ENCODE measurements at regions not wholly inside any gene's neighbourhood (a gene's known extent, or its start where the extent isn't known, plus 50 kb on each side); places are given as distances from the start of the nearest gene placed in this dataset.
"Not testable (repeated sequence)": the region's sequence is repeated elsewhere in the genome, so short reads cannot be mapped to it uniquely, and the experiment has no call there.

- DNase-seq, result no peak
Observed at GRCh38 chr16:87144232-87144631, 173.0 kb downstream of the C16orf95 start.

GRCh38 chr16:87145181-87146176 is 171.7 kb downstream of the C16orf95 start:
- DNase-seq, result no peak

- no peak for DNase-seq
Observed at GRCh38 chr16:87146676-87147075, 170.5 kb downstream of the C16orf95 start.

GRCh38 chr16:87149051-87149450 is 168.1 kb downstream of the C16orf95 start:
- no peak for DNase-seq

- DNase-seq, result no peak
Observed at GRCh38 chr16:87150262-87150661, 166.9 kb downstream of the C16orf95 start.

GRCh38 chr16:87150681-87151280 is 166.4 kb downstream of the C16orf95 start:
- no peak for DNase-seq

- no peak for DNase-seq
Observed at GRCh38 chr16:87152221-87152755, 164.9 kb downstream of the C16orf95 start.

GRCh38 chr16:87153326-87153725 is 163.9 kb downstream of the C16orf95 start:
- DNase-seq, result no peak

- DNase-seq, result not testable (repeated sequence)
Observed at GRCh38 chr16:87155315-87155714, 161.9 kb downstream of the C16orf95 start.

GRCh38 chr16:87156195-87156594 is 161.0 kb downstream of the C16orf95 start:
- DNase-seq, result no peak

GRCh38 chr16:87160234-87160636 is 157.0 kb downstream of the C16orf95 start:
- no peak for DNase-seq

- DNase-seq, result no peak
Observed at GRCh38 chr16:87160701-87161337, 156.4 kb downstream of the C16orf95 start.

GRCh38 chr16:87161410-87161809 is 155.8 kb downstream of the C16orf95 start:
- DNase-seq, result not testable (repeated sequence)

GRCh38 chr16:87161822-87162676 is 155.1 kb downstream of the C16orf95 start:
- no peak for DNase-seq

GRCh38 chr16:87162799-87163198 is 154.4 kb downstream of the C16orf95 start:
- DNase-seq, result not testable (repeated sequence)

GRCh38 chr16:87163637-87164036 is 153.6 kb downstream of the C16orf95 start:
- no peak for DNase-seq

GRCh38 chr16:87165151-87165550 is 152.0 kb downstream of the C16orf95 start:
- DNase-seq, result no peak

- DNase-seq, result no peak
Observed at GRCh38 chr16:87165885-87166284, 151.3 kb downstream of the C16orf95 start.

- DNase-seq, result no peak
Observed at GRCh38 chr16:87166321-87166720, 150.9 kb downstream of the C16orf95 start.

- no peak for DNase-seq
Observed at GRCh38 chr16:87166934-87167333, 150.3 kb downstream of the C16orf95 start.

GRCh38 chr16:87169509-87169995 is 147.6 kb downstream of the C16orf95 start:
- DNase-seq, result no peak

- no peak for DNase-seq
Observed at GRCh38 chr16:87170310-87170709, 146.9 kb downstream of the C16orf95 start.
